Stomach smooth muscle (tissue), 2 donors: ENCODE measurements at regions not wholly inside any gene's neighbourhood (a gene's known extent, or its start where the extent isn't known, plus 50 kb on each side); places are given as distances from the start of the nearest gene placed in this dataset.

Experiments used
- H3K27ac ChIP-seq: one replicate; pipeline ENCODE4 v1.7.0; 2013; ENCODE audit warnings: mild to moderate bottlenecking, low read length, inconsistent platforms
- H3K27me3 ChIP-seq, 2 donors: one replicate each; pipeline ENCODE4 v1.7.0; 2013; ENCODE audit warnings: low read length in 2 of 2; ENCODE audit not compliant: insufficient read depth in 2 of 2, control insufficient read depth in 1 of 2
- H3K36me3 ChIP-seq, 2 donors: one replicate each; pipeline ENCODE4 v1.7.0; 2013; ENCODE audit warnings: low read length in 2 of 2; ENCODE audit not compliant: control insufficient read depth in 2 of 2, insufficient read depth in 2 of 2
- H3K4me1 ChIP-seq: one replicate; pipeline ENCODE4 v1.7.0; 2013; ENCODE audit warnings: low read length; ENCODE audit not compliant: control insufficient read depth, insufficient read depth
- H3K4me3 ChIP-seq, 2 donors: one replicate each; pipeline ENCODE4 v1.7.0; 2013; ENCODE audit warnings: low read length in 2 of 2
- H3K9ac ChIP-seq, 2 donors: one replicate each; pipeline ENCODE4 v1.7.0; 2013; ENCODE audit warnings: low read length in 2 of 2, mild to moderate bottlenecking in 1 of 2
- H3K9me3 ChIP-seq, 2 donors: one replicate each; pipeline ENCODE4 v1.7.0; 2013; ENCODE audit warnings: low read length in 2 of 2; ENCODE audit not compliant: control insufficient read depth in 2 of 2
- donor health status: healthy.
- donor health status: Pancreatic carcinoma.

DNA sequence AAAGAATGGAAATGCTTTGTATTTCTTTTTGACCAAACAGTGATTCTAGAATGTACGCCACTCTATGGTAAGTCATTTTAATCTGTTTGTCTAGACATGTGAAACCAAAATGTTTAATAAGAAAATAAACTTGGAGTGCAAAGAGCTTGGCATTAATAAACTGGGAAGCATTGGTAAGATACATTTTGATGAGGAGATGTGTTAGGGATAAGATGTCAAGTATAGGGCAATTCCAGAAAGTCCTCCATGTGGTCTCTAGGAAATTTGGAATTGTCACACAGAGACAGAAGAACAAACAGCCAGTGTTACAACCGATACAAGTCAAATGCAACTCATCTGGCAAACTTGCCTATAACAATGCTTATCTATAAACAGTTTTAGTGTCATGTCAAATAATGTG lies 410.7 kb upstream of the SEMA3A start:
- H3K9ac ChIP-seq: no peak overlapping the region
- no peak overlapping the region for H3K4me3 ChIP-seq
- H3K36me3 ChIP-seq: no peaks in the 10 kb centered on the region
- no peak overlapping the region for H3K27ac ChIP-seq
- no peaks in the 10 kb centered on the region for H3K4me1 ChIP-seq
- H3K9me3 ChIP-seq: peaks cover 0 to 6% of the 10 kb centered on the region in 2 donors
- H3K27me3 ChIP-seq: no peaks in the 10 kb centered on the region

GRCh38 chr7:84603545-84603944 lies 409.0 kb upstream of the SEMA3A start:
- Histone ChIP-seq H3K9me3 (peaks cover 0 to 6% of the 10 kb centered on the region in 2 donors), H3K27ac (no peak overlapping the region), H3K9ac (no peak overlapping the region), H3K36me3 (no peaks in the 10 kb centered on the region), H3K27me3 (no peaks in the 10 kb centered on the region), H3K4me3 (no peak overlapping the region), H3K4me1 (no peaks in the 10 kb centered on the region)

GRCh38 chr7:84595026-84595425 lies 400.4 kb upstream of the SEMA3A start:
- Histone ChIP-seq H3K27ac (no peak overlapping the region), H3K4me1 (no peaks in the 10 kb centered on the region), H3K4me3 (no peak overlapping the region), H3K27me3 (no peaks in the 10 kb centered on the region), H3K36me3 (no peaks in the 10 kb centered on the region), H3K9me3 (no peaks in the 10 kb centered on the region), H3K9ac (no peak overlapping the region)

GRCh38 chr7:84591897-84592296 lies 397.3 kb upstream of the SEMA3A start:
- no peak overlapping the region for H3K4me3 ChIP-seq
- H3K27me3 ChIP-seq: no peaks in the 10 kb centered on the region
- H3K9ac ChIP-seq: no peak overlapping the region
- no peaks in the 10 kb centered on the region for H3K9me3 ChIP-seq
- H3K27ac ChIP-seq: no peak overlapping the region
- H3K4me1 ChIP-seq: no peaks in the 10 kb centered on the region
- no peaks in the 10 kb centered on the region for H3K36me3 ChIP-seq

- H3K4me1 ChIP-seq: no peaks in the 10 kb centered on the region
- no peaks in the 10 kb centered on the region for H3K9me3 ChIP-seq
- H3K4me3 ChIP-seq: no peak overlapping the region
- no peak overlapping the region for H3K27ac ChIP-seq
- H3K27me3 ChIP-seq: no peaks in the 10 kb centered on the region
- H3K36me3 ChIP-seq: no peaks in the 10 kb centered on the region
- no peak overlapping the region for H3K9ac ChIP-seq
These were observed 394.4 kb upstream of the SEMA3A start for GRCh38 chr7:84589012-84589411.

- Histone ChIP-seq H3K27ac (no peak overlapping the region), H3K36me3 (no peaks in the 10 kb centered on the region), H3K4me3 (no peak overlapping the region), H3K4me1 (no peaks in the 10 kb centered on the region), H3K27me3 (no peaks in the 10 kb centered on the region), H3K9ac (no peak overlapping the region), H3K9me3 (no peaks in the 10 kb centered on the region)
These were observed 388.7 kb upstream of the SEMA3A start for GRCh38 chr7:84583331-84583730.

DNA sequence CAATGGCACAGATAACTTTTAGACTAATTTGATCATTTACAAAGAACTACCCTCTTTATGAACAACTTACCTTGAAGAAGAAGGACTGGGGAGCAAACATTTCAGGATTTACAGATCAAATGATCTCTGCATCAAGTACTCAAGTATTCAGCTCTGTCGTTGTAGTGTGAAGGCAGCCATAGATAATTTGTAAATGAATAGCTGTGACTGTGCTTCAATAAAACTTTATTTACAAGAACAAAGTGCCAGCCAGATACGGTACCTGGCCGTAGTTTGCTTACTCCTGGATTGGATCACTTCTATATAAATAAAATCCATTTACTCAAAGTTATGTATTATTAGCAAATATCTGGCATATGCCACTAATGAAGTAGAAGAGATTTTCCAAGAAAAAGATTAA lies 388.2 kb upstream of the SEMA3A start:
- Histone ChIP-seq H3K27me3 (no peaks in the 10 kb centered on the region), H3K4me3 (no peak overlapping the region), H3K27ac (no peak overlapping the region), H3K9ac (no peak overlapping the region), H3K4me1 (no peaks in the 10 kb centered on the region), H3K36me3 (no peaks in the 10 kb centered on the region), H3K9me3 (no peaks in the 10 kb centered on the region)

DNA sequence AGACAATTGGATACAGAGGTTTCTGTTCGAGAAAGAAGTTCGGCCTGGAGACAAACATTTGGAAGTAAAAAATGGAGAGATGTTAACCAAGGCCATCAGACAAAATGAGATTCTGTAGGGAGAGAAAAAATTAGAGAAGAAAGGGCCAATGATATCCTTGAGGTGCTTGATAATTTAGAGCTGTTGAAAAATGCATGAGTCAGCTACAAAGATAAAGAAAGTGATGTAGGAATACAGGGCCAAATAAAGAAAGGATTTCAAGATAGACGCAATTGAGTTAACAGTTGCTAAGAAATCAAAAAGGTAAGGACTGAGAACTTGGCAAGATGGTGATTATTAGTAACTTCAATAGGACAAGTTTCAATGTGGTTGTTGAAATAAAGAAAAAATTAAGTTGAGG lies 384.2 kb upstream of the SEMA3A start:
- no peak overlapping the region for H3K4me3 ChIP-seq
- H3K9me3 ChIP-seq: no peaks in the 10 kb centered on the region
- no peaks in the 10 kb centered on the region for H3K4me1 ChIP-seq
- no peaks in the 10 kb centered on the region for H3K36me3 ChIP-seq
- no peak overlapping the region for H3K27ac ChIP-seq
- no peaks in the 10 kb centered on the region for H3K27me3 ChIP-seq
- H3K9ac ChIP-seq: no peak overlapping the region

- Histone ChIP-seq H3K4me1 (no peaks in the 10 kb centered on the region), H3K4me3 (no peak overlapping the region), H3K9ac (no peak overlapping the region), H3K36me3 (no peaks in the 10 kb centered on the region), H3K27ac (no peak overlapping the region), H3K9me3 (no peaks in the 10 kb centered on the region), H3K27me3 (no peaks in the 10 kb centered on the region)
These were observed 374.2 kb upstream of the SEMA3A start for GRCh38 chr7:84568781-84569180.

GRCh38 chr7:84565345-84566074 lies 370.9 kb upstream of the SEMA3A start:
- no peaks in the 10 kb centered on the region for H3K9me3 ChIP-seq
- H3K36me3 ChIP-seq: no peaks in the 10 kb centered on the region
- no peak overlapping the region for H3K27ac ChIP-seq

DNA sequence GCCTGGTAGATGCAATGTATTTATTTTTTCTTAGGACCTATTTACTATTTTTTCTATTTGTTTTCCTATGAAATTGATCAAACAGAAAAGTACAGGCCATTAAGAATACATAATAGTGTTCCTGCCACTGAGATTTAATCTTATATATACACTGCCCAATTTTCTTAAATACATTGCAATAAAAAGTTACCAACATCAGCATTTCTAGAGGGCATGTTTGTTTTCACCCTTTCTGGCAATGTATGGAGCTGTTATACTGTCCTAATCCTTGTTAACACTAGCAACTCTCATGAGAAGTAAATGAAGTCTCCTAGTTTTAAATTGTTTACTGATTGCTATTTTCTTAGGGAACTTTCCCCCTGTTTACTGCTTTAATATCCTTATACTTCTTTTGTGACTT lies 359.1 kb upstream of the SEMA3A start:
- Histone ChIP-seq H3K4me1 (no peaks in the 10 kb centered on the region), H3K27me3 (no peaks in the 10 kb centered on the region), H3K9me3 (no peaks in the 10 kb centered on the region), H3K4me3 (no peak overlapping the region), H3K27ac (no peak overlapping the region), H3K9ac (no peak overlapping the region), H3K36me3 (no peaks in the 10 kb centered on the region)

More at GRCh38 chr7:84565345-84566074, 370.9 kb upstream of the SEMA3A start:
- H3K9ac ChIP-seq: no peak overlapping the region
- no peaks in the 10 kb centered on the region for H3K4me1 ChIP-seq
- H3K27me3 ChIP-seq: no peaks in the 10 kb centered on the region
- H3K4me3 ChIP-seq: no peak overlapping the region
